OCI-LY7 (cell line): ENCODE measurements at regions not wholly inside any gene's neighbourhood (a gene's known extent, or its start where the extent isn't known, plus 50 kb on each side); places are given as distances from the start of the nearest gene placed in this dataset.

Source experiments
- BruUV-seq: library from RNA; stranded (reverse); fragments of 400-500 nt; replicated peaks from 2 replicates; lab custom pipeline; 2021; lab: Mats Ljungman, UMichigan
- CTCF ChIA-PET: fragments of 300-600 bp; sonication (Branson Sonifier 250); formaldehyde crosslinking; loops from one replicate; lab custom pipeline; 2022; ENCODE audit warnings: antibody characterized with exemption; ENCODE audit not compliant: unreplicated experiment; lab: Charles Lee
- POLR2A ChIA-PET: fragments of 300-600 bp; sonication (Branson Sonifier 250); formaldehyde crosslinking; loops from one replicate; lab custom pipeline; 2022; ENCODE audit warnings: antibody characterized with exemption; lab: Charles Lee
- DNase-seq: peaks from one replicate; pipeline ENCODE4 v3.0.0-alpha.2; 2015; ENCODE audit warnings: low spot score
- H2AFZ ChIP-seq: fragments of 200-600 bp; sonication (generic), shearing (Covaris generic); 2 replicates; pipeline ENCODE4 v1.6.1; 2014; ENCODE audit warnings: mild to moderate bottlenecking, antibody characterized with exemption, low read length, moderate library complexity
- H3K27ac ChIP-seq: fragments of 200-600 bp; sonication (generic); 2 replicates; pipeline ENCODE4 v1.5.1; 2014; ENCODE audit warnings: mixed run types, low read depth, mild to moderate bottlenecking, moderate library complexity, low read length, inconsistent platforms; ENCODE audit not compliant: poor library complexity, severe bottlenecking
- H3K36me3 ChIP-seq: fragments of 200-600 bp; sonication (generic); 2 replicates; pipeline ENCODE4 v1.6.1; 2014; ENCODE audit warnings: mild to moderate bottlenecking, antibody characterized with exemption, low read length, moderate library complexity, mixed read lengths; ENCODE audit not compliant: insufficient read depth
- H3K4me1 ChIP-seq: fragments of 200-600 bp; sonication (generic); 2 replicates; pipeline ENCODE4 v1.5.1; 2014; ENCODE audit warnings: mild to moderate bottlenecking, low read length; ENCODE audit not compliant: insufficient read depth, poor library complexity, severe bottlenecking
- H3K4me2 ChIP-seq: fragments of 200-600 bp; sonication (generic); 2 replicates; pipeline ENCODE4 v1.6.1; 2014; ENCODE audit warnings: mild to moderate bottlenecking, low read length
- H3K4me3 ChIP-seq: fragments of 200-600 bp; sonication (generic); 2 replicates; pipeline ENCODE4 v1.5.1; 2014; ENCODE audit warnings: mild to moderate bottlenecking, low read depth, low read length; ENCODE audit not compliant: poor library complexity, severe bottlenecking
- H3K79me2 ChIP-seq: fragments of 200-600 bp; sonication (generic); 2 replicates; pipeline ENCODE4 v1.6.1; 2016; ENCODE audit warnings: low read depth, mild to moderate bottlenecking, low read length, moderate library complexity, mixed read lengths; ENCODE audit not compliant: insufficient read depth
- H3K9me2 ChIP-seq: fragments of 200-600 bp; sonication (generic); 2 replicates; pipeline ENCODE4 v1.6.1; 2016; ENCODE audit warnings: mild to moderate bottlenecking, low read length, mixed read lengths; ENCODE audit not compliant: insufficient read depth
- H3K9me3 ChIP-seq: fragments of 200-600 bp; sonication (generic); 2 replicates; pipeline ENCODE4 v1.6.1; 2014; ENCODE audit warnings: mild to moderate bottlenecking, mixed run types, low read length, mixed read lengths
- H4K20me1 ChIP-seq: fragments of 200-600 bp; sonication (generic); 2 replicates; pipeline ENCODE4 v1.6.1; 2014; ENCODE audit warnings: mild to moderate bottlenecking, antibody characterized with exemption, low read length, moderate library complexity, mixed read lengths; ENCODE audit not compliant: insufficient read depth
- EZH2phosphoT487 ChIP-seq: fragments of 200-600 bp; sonication (generic); IDR thresholded peaks from 2 replicates; pipeline ENCODE4 v1.6.1; 2018; ENCODE audit warnings: low read depth, borderline replicate concordance, mild to moderate bottlenecking, mixed run types, antibody characterized with exemption, low read length, moderate library complexity, mixed read lengths
- intact Hi-C: fragments of 100-400 bp; cut with micrococcal nuclease; formaldehyde crosslinking; loops from one replicate; pipeline ENCODE4 v1.10.0; 2022; ENCODE audit not compliant: unreplicated experiment
- TF ChIP-seq, protein P1 (sequence below): fragments of 200-600 bp; sonication (generic); conservative IDR thresholded peaks from 2 replicates; pipeline ENCODE4 v1.5.1; 2014; ENCODE audit warnings: mild to moderate bottlenecking, antibody characterized with exemption, low read length, moderate library complexity, mixed read lengths

DNA sequence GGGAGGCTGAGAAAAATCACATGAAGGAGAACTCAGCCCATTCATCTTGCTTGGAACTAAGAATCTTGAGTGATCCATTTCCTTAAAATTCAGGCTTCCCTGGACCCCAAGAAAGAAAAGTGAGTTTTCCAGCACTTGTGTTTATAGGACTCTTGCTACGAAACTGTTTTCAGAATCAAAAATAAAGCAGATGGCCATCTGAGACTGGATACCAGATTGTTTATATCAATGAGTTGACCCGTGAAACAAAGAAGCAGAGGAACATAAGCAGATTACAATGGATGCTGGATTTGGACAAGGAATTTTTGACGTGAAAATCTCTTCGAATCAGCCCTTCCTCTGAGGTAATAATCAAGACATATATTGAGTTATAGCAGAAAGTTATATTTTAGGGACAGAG, 223.2 kb downstream of the SYK start:
- ChIA-PET CTCF (no interaction called here), POLR2A (interaction anchor here (0.9 kb wide), 1 partner anchor 37 kb away, joined by 3 read pairs; no protein-coding TSS in a partner anchor)
- BruUV-seq, result no TSS peak
- intact Hi-C loops, result no loop called here
- Histone ChIP-seq H3K9me2 (no peaks in the 10 kb centered on the region), H3K79me2 (no peaks in the 10 kb centered on the region), H3K4me2 (no peak overlapping the region), H3K9me3 (no peaks in the 10 kb centered on the region), H3K27ac (no peak overlapping the region), H4K20me1 (no peaks in the 10 kb centered on the region), H3K36me3 (no peaks in the 10 kb centered on the region), H3K4me1 (no peaks in the 10 kb centered on the region), H2AFZ (no peak overlapping the region), H3K4me3 (no peak overlapping the region)
- no peak for DNase-seq
- TF ChIP-seq, protein P1, sequence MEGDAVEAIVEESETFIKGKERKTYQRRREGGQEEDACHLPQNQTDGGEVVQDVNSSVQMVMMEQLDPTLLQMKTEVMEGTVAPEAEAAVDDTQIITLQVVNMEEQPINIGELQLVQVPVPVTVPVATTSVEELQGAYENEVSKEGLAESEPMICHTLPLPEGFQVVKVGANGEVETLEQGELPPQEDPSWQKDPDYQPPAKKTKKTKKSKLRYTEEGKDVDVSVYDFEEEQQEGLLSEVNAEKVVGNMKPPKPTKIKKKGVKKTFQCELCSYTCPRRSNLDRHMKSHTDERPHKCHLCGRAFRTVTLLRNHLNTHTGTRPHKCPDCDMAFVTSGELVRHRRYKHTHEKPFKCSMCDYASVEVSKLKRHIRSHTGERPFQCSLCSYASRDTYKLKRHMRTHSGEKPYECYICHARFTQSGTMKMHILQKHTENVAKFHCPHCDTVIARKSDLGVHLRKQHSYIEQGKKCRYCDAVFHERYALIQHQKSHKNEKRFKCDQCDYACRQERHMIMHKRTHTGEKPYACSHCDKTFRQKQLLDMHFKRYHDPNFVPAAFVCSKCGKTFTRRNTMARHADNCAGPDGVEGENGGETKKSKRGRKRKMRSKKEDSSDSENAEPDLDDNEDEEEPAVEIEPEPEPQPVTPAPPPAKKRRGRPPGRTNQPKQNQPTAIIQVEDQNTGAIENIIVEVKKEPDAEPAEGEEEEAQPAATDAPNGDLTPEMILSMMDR, result no peak
- no peak for TF ChIP-seq EZH2phosphoT487

DNA sequence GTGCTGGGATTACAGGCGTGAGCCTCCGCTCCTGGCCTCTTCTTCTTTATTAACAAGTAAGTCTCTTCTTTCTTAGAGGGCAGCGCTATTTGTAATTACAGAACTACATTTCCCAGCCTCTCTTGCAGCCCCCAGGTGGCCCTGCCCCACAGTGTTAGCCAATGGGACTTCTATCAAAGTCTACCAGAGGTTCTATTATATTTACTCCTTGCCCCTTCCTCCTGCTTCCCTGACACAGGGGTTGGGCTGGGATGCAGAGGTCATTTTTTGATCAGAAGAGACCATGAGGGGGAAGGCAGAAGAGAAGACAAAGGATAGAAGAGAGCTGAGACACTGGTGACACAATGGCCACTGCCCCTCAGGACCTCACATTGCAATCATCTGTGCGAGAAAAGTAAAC, 224.2 kb downstream of the SYK start:
- no peak overlapping the region for H3K27ac ChIP-seq
- no TSS peak for BruUV-seq
- CTCF ChIA-PET, result no interaction called here

DNA sequence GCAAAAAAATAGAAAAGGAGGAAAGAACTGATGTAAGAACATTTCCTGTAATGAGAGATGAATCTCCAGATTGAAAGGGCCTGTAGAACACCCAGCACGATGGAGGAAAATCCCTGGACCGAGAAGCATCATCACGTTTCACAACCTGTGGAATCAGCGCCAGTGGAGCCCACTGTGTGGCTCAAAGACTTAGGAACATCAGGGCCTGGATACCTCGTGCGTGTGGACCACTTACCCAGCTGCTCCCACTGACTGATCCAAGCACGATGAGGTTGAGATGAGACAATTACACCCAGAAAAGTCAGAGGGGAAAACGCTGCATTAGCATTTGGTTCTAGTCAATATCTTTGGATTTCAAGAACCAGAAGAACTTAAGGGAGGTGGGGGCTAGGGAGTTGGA, 224.6 kb downstream of the SYK start:
- Histone ChIP-seq H4K20me1 (no peaks in the 10 kb centered on the region), H3K79me2 (no peaks in the 10 kb centered on the region), H3K27ac (no peak overlapping the region), H3K36me3 (no peaks in the 10 kb centered on the region), H3K9me2 (no peaks in the 10 kb centered on the region), H3K4me3 (no peak overlapping the region), H3K9me3 (no peaks in the 10 kb centered on the region), H3K4me1 (no peaks in the 10 kb centered on the region), H3K4me2 (no peak overlapping the region), H2AFZ (no peak overlapping the region)
- intact Hi-C loops, result no loop called here
- ChIA-PET CTCF (no interaction called here), POLR2A (no interaction called here)
- no TSS peak for BruUV-seq
- TF ChIP-seq, protein P1, result no peak
- no peak for TF ChIP-seq EZH2phosphoT487
- no peak for DNase-seq

More for the DNA sequence above, 224.2 kb downstream of the SYK start:
- Histone ChIP-seq H3K9me3 (no peaks in the 10 kb centered on the region), H4K20me1 (no peaks in the 10 kb centered on the region), H3K36me3 (no peaks in the 10 kb centered on the region), H3K4me1 (no peaks in the 10 kb centered on the region), H3K79me2 (no peaks in the 10 kb centered on the region), H3K9me2 (no peaks in the 10 kb centered on the region), H3K4me3 (no peak overlapping the region), H2AFZ (no peak overlapping the region), H3K4me2 (no peak overlapping the region)
- intact Hi-C loops, result no loop called here
- TF ChIP-seq, protein P1, result no peak
- TF ChIP-seq EZH2phosphoT487, result no peak
- DNase-seq, result no peak
- POLR2A ChIA-PET, result interaction anchor here (0.6 kb wide), 1 partner anchor 11 kb away, joined by 3 read pairs; no protein-coding TSS in a partner anchor
